ENCODE measurements at regions not wholly inside any gene's neighbourhood (a gene's known extent, or its start where the extent isn't known, plus 50 kb on each side); places are given as distances from the start of the nearest gene placed in this dataset.

DNA sequence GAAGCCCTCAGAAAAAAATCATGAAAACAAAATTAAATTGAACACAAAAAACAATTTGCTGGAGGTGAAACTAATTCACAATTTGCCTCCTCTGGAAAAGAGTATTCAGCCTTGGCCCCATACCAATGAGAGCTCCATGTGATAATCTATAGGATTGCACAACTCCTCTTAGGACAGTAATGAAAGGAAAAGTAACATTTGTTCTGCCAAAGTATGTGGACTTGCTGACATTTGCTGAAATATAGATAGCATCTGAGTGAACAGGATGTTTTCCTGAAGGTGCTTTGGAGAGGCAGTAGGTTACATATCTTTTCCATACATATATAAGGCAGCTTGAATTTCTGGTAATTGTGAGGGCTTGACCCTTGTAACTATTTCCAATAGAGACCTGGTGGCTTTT lies 122.8 kb downstream of the OR4C45 start:
- no peak overlapping the region for H3K27ac Mint-ChIP-seq (ENCODE audit: unreplicated experiment)
- no peaks in the 10 kb centered on the region for H3K4me1 Mint-ChIP-seq (ENCODE audit: unreplicated experiment)
- H3K9me3 Mint-ChIP-seq (ENCODE audit: unreplicated experiment) = peaks cover 14% of the 10 kb centered on the region
- TF ChIP-seq, protein P1, sequence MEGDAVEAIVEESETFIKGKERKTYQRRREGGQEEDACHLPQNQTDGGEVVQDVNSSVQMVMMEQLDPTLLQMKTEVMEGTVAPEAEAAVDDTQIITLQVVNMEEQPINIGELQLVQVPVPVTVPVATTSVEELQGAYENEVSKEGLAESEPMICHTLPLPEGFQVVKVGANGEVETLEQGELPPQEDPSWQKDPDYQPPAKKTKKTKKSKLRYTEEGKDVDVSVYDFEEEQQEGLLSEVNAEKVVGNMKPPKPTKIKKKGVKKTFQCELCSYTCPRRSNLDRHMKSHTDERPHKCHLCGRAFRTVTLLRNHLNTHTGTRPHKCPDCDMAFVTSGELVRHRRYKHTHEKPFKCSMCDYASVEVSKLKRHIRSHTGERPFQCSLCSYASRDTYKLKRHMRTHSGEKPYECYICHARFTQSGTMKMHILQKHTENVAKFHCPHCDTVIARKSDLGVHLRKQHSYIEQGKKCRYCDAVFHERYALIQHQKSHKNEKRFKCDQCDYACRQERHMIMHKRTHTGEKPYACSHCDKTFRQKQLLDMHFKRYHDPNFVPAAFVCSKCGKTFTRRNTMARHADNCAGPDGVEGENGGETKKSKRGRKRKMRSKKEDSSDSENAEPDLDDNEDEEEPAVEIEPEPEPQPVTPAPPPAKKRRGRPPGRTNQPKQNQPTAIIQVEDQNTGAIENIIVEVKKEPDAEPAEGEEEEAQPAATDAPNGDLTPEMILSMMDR (IDR thresholded peaks at IDR 0.05; ENCODE audit: unreplicated experiment) = no peak
- peaks cover 6% of the 10 kb centered on the region for H3K27me3 Mint-ChIP-seq (ENCODE audit: unreplicated experiment)
- peaks cover 4% of the 10 kb centered on the region for H3K36me3 Mint-ChIP-seq (ENCODE audit: low read depth, unreplicated experiment)
- DNase-seq (ENCODE audit: low spot score) = no peak
- H3K4me3 Mint-ChIP-seq (ENCODE audit: unreplicated experiment) = no peak overlapping the region

DNA sequence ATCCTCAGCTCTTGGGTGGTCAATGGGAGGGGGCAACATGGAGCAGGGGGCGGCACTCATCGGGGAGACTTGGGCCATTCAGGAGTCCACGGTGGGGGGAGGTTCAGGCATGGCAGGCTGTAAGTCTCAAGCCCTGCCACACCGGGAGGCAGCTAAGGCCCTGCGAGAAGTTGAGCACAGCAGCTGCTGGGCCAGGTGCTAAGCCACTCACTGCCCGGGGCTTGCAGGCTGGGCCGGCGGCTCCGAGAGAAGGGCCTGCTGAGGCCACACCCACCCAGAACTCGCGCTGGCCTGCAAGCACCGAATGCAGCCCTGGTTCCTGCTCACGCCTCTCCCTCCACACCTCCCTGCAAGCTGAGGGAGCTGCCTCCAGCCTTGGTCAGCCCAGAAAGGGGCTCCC lies 131.4 kb downstream of the OR4C45 start:
- no peaks in the 10 kb centered on the region for H3K4me1 Mint-ChIP-seq (ENCODE audit: unreplicated experiment)
- H3K9me3 Mint-ChIP-seq (ENCODE audit: unreplicated experiment) = peaks cover 29% of the 10 kb centered on the region
- H3K27ac Mint-ChIP-seq (ENCODE audit: unreplicated experiment) = no peak overlapping the region
- no peak overlapping the region for H3K4me3 Mint-ChIP-seq (ENCODE audit: unreplicated experiment)
- peaks cover 18% of the 10 kb centered on the region for H3K36me3 Mint-ChIP-seq (ENCODE audit: low read depth, unreplicated experiment)
- H3K27me3 Mint-ChIP-seq (ENCODE audit: unreplicated experiment) = no peaks in the 10 kb centered on the region
- DNase-seq (ENCODE audit: low spot score) = no peak
- TF ChIP-seq, protein P1 (IDR thresholded peaks at IDR 0.05; ENCODE audit: unreplicated experiment) = no peak

DNA sequence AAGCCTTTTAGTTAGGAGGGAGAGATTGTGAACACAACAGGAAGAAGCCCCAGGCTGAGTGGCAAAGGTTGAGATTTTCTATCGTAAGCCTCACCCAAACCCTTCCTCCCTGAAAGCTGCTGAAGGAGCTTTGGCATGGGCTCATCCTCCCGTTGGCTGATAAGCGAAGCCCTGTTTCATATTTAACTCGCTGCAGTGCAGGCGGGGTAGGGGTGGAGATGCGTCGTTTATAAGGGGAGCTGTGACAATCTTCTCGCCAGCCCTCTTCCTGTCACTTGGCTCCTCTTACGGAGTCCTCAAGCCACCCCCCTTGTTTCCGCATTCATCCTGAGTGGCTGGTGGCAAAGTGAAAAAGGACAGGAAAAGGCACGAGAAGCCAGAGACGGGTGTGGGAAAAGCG lies 137.0 kb downstream of the OR4C45 start:
- H3K4me1 Mint-ChIP-seq (ENCODE audit: unreplicated experiment) = no peaks in the 10 kb centered on the region
- no peaks in the 10 kb centered on the region for H3K27me3 Mint-ChIP-seq (ENCODE audit: unreplicated experiment)
- TF ChIP-seq, protein P1 (IDR thresholded peaks at IDR 0.05; ENCODE audit: unreplicated experiment) = no peak
- no peak overlapping the region for H3K4me3 Mint-ChIP-seq (ENCODE audit: unreplicated experiment)
- DNase-seq (ENCODE audit: low spot score) = no peak
- H3K27ac Mint-ChIP-seq (ENCODE audit: unreplicated experiment) = no peak overlapping the region
- peaks cover 41% of the 10 kb centered on the region for H3K9me3 Mint-ChIP-seq (ENCODE audit: unreplicated experiment)
- peaks cover 13% of the 10 kb centered on the region for H3K36me3 Mint-ChIP-seq (ENCODE audit: low read depth, unreplicated experiment)

DNA sequence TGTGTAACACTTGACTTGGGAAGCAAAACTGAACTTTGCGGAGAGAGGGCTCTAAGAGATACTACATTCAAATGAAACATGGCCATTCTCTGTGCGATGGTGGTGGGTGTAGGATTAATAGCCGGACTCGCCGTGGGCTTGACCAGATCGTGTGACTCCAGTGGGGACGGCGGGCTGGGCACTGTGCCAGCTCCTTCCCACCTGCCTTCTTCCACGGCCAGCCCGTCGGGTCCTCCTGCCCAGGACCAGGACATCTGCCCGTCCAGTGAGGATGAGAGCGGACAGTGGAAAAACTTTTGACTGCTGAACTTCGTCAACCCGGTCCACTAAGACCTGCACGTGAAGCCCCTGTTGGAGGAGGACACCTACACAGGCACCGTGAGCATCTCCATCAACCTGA lies 137.4 kb downstream of the OR4C45 start:
- Mint-ChIP-seq H3K4me3 (ENCODE audit: unreplicated experiment) (no peak overlapping the region), H3K4me1 (ENCODE audit: unreplicated experiment) (no peaks in the 10 kb centered on the region), H3K36me3 (ENCODE audit: low read depth, unreplicated experiment) (peaks cover 13% of the 10 kb centered on the region), H3K27ac (ENCODE audit: unreplicated experiment) (no peak overlapping the region), H3K9me3 (ENCODE audit: unreplicated experiment) (peaks cover 38% of the 10 kb centered on the region), H3K27me3 (ENCODE audit: unreplicated experiment) (no peaks in the 10 kb centered on the region)
- TF ChIP-seq, protein P1 (IDR thresholded peaks at IDR 0.05; ENCODE audit: unreplicated experiment) = no peak
- no peak for DNase-seq (ENCODE audit: low spot score)

DNA sequence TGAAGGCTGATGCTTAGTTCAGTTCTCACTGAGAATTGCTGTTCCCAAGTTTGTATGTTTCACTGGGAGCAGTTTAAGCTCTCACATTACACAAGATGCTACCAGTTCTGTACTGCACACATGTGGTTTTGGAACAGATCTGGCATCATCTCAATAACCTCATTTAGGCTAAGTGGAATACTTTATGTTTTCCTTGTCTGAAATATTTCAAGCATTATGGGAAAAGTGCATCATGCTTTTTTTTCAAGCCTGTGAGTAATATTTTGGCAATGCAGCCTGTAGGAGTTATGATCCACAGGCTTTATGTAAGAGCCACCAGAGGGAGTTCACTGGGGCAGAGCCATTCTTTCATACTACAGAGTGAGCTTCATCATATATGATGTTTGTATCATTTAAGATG lies 141.5 kb downstream of the OR4C45 start:
- Mint-ChIP-seq H3K4me1 (ENCODE audit: unreplicated experiment) (no peaks in the 10 kb centered on the region), H3K27me3 (ENCODE audit: unreplicated experiment) (no peaks in the 10 kb centered on the region), H3K27ac (ENCODE audit: unreplicated experiment) (no peak overlapping the region), H3K9me3 (ENCODE audit: unreplicated experiment) (peaks cover 32% of the 10 kb centered on the region), H3K36me3 (ENCODE audit: low read depth, unreplicated experiment) (peaks cover 7% of the 10 kb centered on the region), H3K4me3 (ENCODE audit: unreplicated experiment) (no peak overlapping the region)
- TF ChIP-seq, protein P1 (IDR thresholded peaks at IDR 0.05; ENCODE audit: unreplicated experiment) = no peak
- DNase-seq (ENCODE audit: low spot score) = no peak
